GM23338 (cell line): ENCODE measurements at regions not wholly inside any gene's neighbourhood (a gene's known extent, or its start where the extent isn't known, plus 50 kb on each side); places are given as distances from the start of the nearest gene placed in this dataset.
"Not testable (repeated sequence)": the region's sequence is repeated elsewhere in the genome, so short reads cannot be mapped to it uniquely, and the experiment has no call there.

Experiments
- CREB1 ChIP-seq: fragments of 250-450 bp; sonication (Bioruptor Pico); IDR thresholded peaks from 2 replicates; pipeline ENCODE4 v1.5.0; 2020; ENCODE audit warnings: low read depth, mild to moderate bottlenecking, moderate library complexity
- ETS1 ChIP-seq: IDR thresholded peaks from 2 replicates; pipeline ENCODE4 v1.6.1; 2016; ENCODE audit warnings: antibody characterized with exemption
- EZH2 ChIP-seq: fragments of 200-600 bp; sonication (generic); IDR thresholded peaks from one replicate; pipeline ENCODE4 v1.8.0; 2017; ENCODE audit warnings: antibody characterized with exemption, mild to moderate bottlenecking, low read depth; ENCODE audit not compliant: unreplicated experiment
- EZH2phosphoT487 ChIP-seq: fragments of 200-600 bp; sonication (generic); IDR thresholded peaks from one replicate; pipeline ENCODE4 v1.8.1; 2018; ENCODE audit warnings: antibody characterized with exemption; ENCODE audit not compliant: unreplicated experiment
- JUNB ChIP-seq: IDR thresholded peaks from one replicate; pipeline ENCODE4 v1.6.1; 2016; ENCODE audit warnings: antibody characterized with exemption; ENCODE audit not compliant: unreplicated experiment
- NANOG ChIP-seq: IDR thresholded peaks from 2 replicates; pipeline ENCODE4 v1.6.1; 2016; ENCODE audit warnings: antibody characterized with exemption, borderline replicate concordance
- POLR2AphosphoS5 ChIP-seq: IDR thresholded peaks from 2 replicates; pipeline ENCODE4 v1.6.1; 2016; ENCODE audit warnings: antibody characterized with exemption, low read depth
- STAT1 ChIP-seq: IDR thresholded peaks from one replicate; pipeline ENCODE4 v1.6.1; 2016; ENCODE audit warnings: antibody characterized with exemption; ENCODE audit not compliant: unreplicated experiment
- ZNF114 ChIP-seq: fragments of 250-450 bp; sonication (Bioruptor Pico); IDR thresholded peaks from 2 replicates; pipeline ENCODE4 v1.5.0; 2020; ENCODE audit warnings: mild to moderate bottlenecking, moderate library complexity
- ZNF331 ChIP-seq: fragments of 250-450 bp; sonication (Bioruptor Pico); IDR thresholded peaks from 2 replicates; pipeline ENCODE4 v1.5.0; 2020; ENCODE audit warnings: low read depth, mild to moderate bottlenecking, moderate library complexity
- TF ChIP-seq, protein P1 (sequence below), 2 experiments: fragments of 200-600 bp in 1 of 2; sonication (generic) in 1 of 2; conservative IDR thresholded peaks; 2 replicates each; pipeline versions ENCODE4 v1.5.1 to v1.6.1; 2016 to 2017; ENCODE audit warnings: antibody characterized with exemption in 2 of 2, low read depth in 2 of 2, mild to moderate bottlenecking in 2 of 2, moderate library complexity in 1 of 2
- TF ChIP-seq, protein P2 (sequence below): IDR thresholded peaks from one replicate; pipeline ENCODE4 v1.6.1; 2018; ENCODE audit warnings: antibody characterized with exemption; ENCODE audit not compliant: unreplicated experiment

DNA sequence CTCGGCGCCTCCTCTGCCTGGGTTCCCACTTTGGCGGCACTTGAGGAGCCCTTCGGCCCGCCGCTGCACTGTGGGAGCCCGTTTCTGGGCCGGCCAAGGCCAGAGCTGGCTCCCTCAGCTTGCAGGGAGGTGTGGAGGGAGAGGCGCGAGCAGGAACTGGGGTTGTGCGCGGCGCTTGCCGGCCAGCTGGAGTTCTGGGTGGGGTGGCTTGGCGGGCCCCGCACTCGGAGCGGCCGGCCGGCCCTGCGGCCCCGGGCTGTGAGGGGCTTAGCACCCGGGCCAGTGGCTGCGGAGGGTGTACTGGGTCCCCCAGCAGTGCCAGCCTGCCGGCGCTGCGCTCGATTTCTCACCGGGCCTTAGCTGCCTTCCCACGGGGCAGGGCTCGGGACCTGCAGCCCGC lies 201.7 kb upstream of the GALNT2 start:
- not testable (repeated sequence) for TF ChIP-seq POLR2AphosphoS5; JUNB; NANOG; EZH2; EZH2phosphoT487; STAT1; CREB1; ZNF114 (CRISPR knock-in tag); ZNF331 (CRISPR knock-in tag); ETS1
- TF ChIP-seq, protein P1, sequence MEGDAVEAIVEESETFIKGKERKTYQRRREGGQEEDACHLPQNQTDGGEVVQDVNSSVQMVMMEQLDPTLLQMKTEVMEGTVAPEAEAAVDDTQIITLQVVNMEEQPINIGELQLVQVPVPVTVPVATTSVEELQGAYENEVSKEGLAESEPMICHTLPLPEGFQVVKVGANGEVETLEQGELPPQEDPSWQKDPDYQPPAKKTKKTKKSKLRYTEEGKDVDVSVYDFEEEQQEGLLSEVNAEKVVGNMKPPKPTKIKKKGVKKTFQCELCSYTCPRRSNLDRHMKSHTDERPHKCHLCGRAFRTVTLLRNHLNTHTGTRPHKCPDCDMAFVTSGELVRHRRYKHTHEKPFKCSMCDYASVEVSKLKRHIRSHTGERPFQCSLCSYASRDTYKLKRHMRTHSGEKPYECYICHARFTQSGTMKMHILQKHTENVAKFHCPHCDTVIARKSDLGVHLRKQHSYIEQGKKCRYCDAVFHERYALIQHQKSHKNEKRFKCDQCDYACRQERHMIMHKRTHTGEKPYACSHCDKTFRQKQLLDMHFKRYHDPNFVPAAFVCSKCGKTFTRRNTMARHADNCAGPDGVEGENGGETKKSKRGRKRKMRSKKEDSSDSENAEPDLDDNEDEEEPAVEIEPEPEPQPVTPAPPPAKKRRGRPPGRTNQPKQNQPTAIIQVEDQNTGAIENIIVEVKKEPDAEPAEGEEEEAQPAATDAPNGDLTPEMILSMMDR (conservative IDR thresholded peaks at IDR 0.05; ENCODE audit: low read depth in 2 of 2), result not testable (repeated sequence)
- TF ChIP-seq, protein P2, sequence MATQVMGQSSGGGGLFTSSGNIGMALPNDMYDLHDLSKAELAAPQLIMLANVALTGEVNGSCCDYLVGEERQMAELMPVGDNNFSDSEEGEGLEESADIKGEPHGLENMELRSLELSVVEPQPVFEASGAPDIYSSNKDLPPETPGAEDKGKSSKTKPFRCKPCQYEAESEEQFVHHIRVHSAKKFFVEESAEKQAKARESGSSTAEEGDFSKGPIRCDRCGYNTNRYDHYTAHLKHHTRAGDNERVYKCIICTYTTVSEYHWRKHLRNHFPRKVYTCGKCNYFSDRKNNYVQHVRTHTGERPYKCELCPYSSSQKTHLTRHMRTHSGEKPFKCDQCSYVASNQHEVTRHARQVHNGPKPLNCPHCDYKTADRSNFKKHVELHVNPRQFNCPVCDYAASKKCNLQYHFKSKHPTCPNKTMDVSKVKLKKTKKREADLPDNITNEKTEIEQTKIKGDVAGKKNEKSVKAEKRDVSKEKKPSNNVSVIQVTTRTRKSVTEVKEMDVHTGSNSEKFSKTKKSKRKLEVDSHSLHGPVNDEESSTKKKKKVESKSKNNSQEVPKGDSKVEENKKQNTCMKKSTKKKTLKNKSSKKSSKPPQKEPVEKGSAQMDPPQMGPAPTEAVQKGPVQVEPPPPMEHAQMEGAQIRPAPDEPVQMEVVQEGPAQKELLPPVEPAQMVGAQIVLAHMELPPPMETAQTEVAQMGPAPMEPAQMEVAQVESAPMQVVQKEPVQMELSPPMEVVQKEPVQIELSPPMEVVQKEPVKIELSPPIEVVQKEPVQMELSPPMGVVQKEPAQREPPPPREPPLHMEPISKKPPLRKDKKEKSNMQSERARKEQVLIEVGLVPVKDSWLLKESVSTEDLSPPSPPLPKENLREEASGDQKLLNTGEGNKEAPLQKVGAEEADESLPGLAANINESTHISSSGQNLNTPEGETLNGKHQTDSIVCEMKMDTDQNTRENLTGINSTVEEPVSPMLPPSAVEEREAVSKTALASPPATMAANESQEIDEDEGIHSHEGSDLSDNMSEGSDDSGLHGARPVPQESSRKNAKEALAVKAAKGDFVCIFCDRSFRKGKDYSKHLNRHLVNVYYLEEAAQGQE, result not testable (repeated sequence)
